T-cell (primary cell): ENCODE measurements at regions not wholly inside any gene's neighbourhood (a gene's known extent, or its start where the extent isn't known, plus 50 kb on each side); places are given as distances from the start of the nearest gene placed in this dataset.

Experiments used
- ATAC-seq, 4 experiments: fragments of 200-7000 bp in 3 of 4; fragments of 150-1000 bp in 1 of 4; cut with Tn5 transposase; replicated peaks in 1 of 4; 1 replicate in 3 of 4; 2 replicates in 1 of 4; pipeline ENCODE4 v1.10.0; 2021; ENCODE audit warnings: moderate library complexity in 3 of 4, mild to moderate bottlenecking in 2 of 4, moderate number of reproducible peaks in 1 of 4
- CTCF ChIA-PET, 2 donors: fragments of 300-600 bp; sonication (Branson Sonifier 250); formaldehyde crosslinking; loops; one replicate each; lab custom pipeline; 2022; ENCODE audit warnings: antibody characterized with exemption in 2 of 2; lab: Charles Lee
- POLR2A ChIA-PET, 2 donors: fragments of 300-600 bp; sonication (Branson Sonifier 250); formaldehyde crosslinking; loops; one replicate each; lab custom pipeline; 2022; ENCODE audit warnings: antibody characterized with exemption in 2 of 2; lab: Charles Lee
- DNase-seq, 35 experiments: peaks; one replicate each; pipeline versions ENCODE4 v3.0.0 to v3.0.0-alpha.2; 2013 to 2023
- H3K27ac ChIP-seq: one replicate; pipeline ENCODE4 v1.5.1; 2013; ENCODE audit warnings: low read length
- H3K27me3 ChIP-seq, 2 experiments: replicated peaks in 1 of 2; 1 replicate in 1 of 2; 2 replicates in 1 of 2; pipeline versions ENCODE4 v1.6.1 to v1.7.0; 2013; ENCODE audit warnings: low read length in 1 of 2, mixed read lengths in 1 of 2; ENCODE audit not compliant: control insufficient read depth in 2 of 2, insufficient read depth in 2 of 2; ENCODE audit errors: extremely low read depth in 1 of 2
- H3K36me3 ChIP-seq, 2 donors: 1 replicate in 1 of 2; 2 replicates in 1 of 2; pipeline versions ENCODE4 v1.6.1 to v1.7.0; 2013; ENCODE audit warnings: low read length in 1 of 2; ENCODE audit not compliant: control insufficient read depth in 2 of 2, insufficient read depth in 1 of 2; ENCODE audit errors: extremely low read depth in 1 of 2
- H3K4me1 ChIP-seq, 2 experiments: 1 replicate in 1 of 2; 2 replicates in 1 of 2; pipeline versions ENCODE4 v1.6.1 to v1.7.0; 2013; ENCODE audit warnings: low read length in 2 of 2, mixed read lengths in 1 of 2; ENCODE audit not compliant: insufficient read depth in 2 of 2, control insufficient read depth in 1 of 2; ENCODE audit errors: extremely low read depth in 1 of 2
- H3K4me3 ChIP-seq, 2 donors: 1 replicate in 1 of 2; 2 replicates in 1 of 2; pipeline versions ENCODE4 v1.5.1 to v1.7.0; 2013; ENCODE audit warnings: mild to moderate bottlenecking in 2 of 2, low read length in 1 of 2, moderate library complexity in 1 of 2; ENCODE audit not compliant: control insufficient read depth in 1 of 2; ENCODE audit errors: extremely low read depth in 1 of 2
- H3K9me3 ChIP-seq: 2 replicates; pipeline ENCODE4 v1.7.0; 2013
- H3K27ac Mint-ChIP-seq, 2 donors: one replicate each; pipeline ENCODE4 v1.8.0; 2020 to 2021; ENCODE audit warnings: mild to moderate bottlenecking in 2 of 2, mixed read lengths in 2 of 2
- H3K27me3 Mint-ChIP-seq, 2 donors: one replicate each; pipeline ENCODE4 v1.8.0; 2021 to 2022; ENCODE audit warnings: mixed read lengths in 2 of 2
- H3K36me3 Mint-ChIP-seq: one replicate; pipeline ENCODE4 v1.8.0; 2021; ENCODE audit warnings: mixed read lengths
- H3K4me1 Mint-ChIP-seq, 3 donors: one replicate each; pipeline ENCODE4 v1.8.0; 2020 to 2022; ENCODE audit warnings: mixed read lengths in 3 of 3, mild to moderate bottlenecking in 1 of 3
- H3K4me3 Mint-ChIP-seq, 3 donors: one replicate each; pipeline ENCODE4 v1.8.0; 2020 to 2022; ENCODE audit warnings: mild to moderate bottlenecking in 3 of 3, mixed read lengths in 3 of 3, moderate library complexity in 3 of 3
- H3K9me3 Mint-ChIP-seq, 3 donors: one replicate each; pipeline ENCODE4 v1.8.0; 2020 to 2022; ENCODE audit warnings: mixed read lengths in 3 of 3
- WGBS: methylation state at CpG from one replicate; pipeline ENCODE4 v1.1.5; 2013; ENCODE audit warnings: missing lambda C conversion rate; ENCODE audit not compliant: insufficient coverage; 5-methylcytosine and 5-hydroxymethylcytosine counted together

- H3K4me3 Mint-ChIP-seq: no peak overlapping the region
- WGBS: 93% methylated on average over 5 of the region's 7 CpGs
- POLR2A ChIA-PET: no interaction called here
Observed at GRCh38 chr13:80217614-80218456, 123.1 kb downstream of the SPRY2 start.

GRCh38 chr13:80215368-80215767 is 125.6 kb downstream of the SPRY2 start:
- POLR2A ChIA-PET: no interaction called here
- WGBS: no CpG with 5 or more reads among the region's 3 CpGs
- no peaks in the 10 kb centered on the region for H3K4me1 Mint-ChIP-seq
- no peak overlapping the region for H3K4me3 Mint-ChIP-seq
- no peak overlapping the region for H3K27ac Mint-ChIP-seq
- Histone ChIP-seq H3K36me3 (no peaks in the 10 kb centered on the region), H3K27ac (no peak overlapping the region), H3K4me3 (no peak overlapping the region), H3K9me3 (no peaks in the 10 kb centered on the region), H3K27me3 (no peaks in the 10 kb centered on the region), H3K4me1 (no peaks in the 10 kb centered on the region)
- DNase-seq (no peak), ATAC-seq (no peak)
- no peaks in the 10 kb centered on the region for H3K27me3 Mint-ChIP-seq
- CTCF ChIA-PET: no interaction called here
- no peaks in the 10 kb centered on the region for H3K36me3 Mint-ChIP-seq
- peaks cover 0 to 4% (median 0%) of the 10 kb centered on the region in 3 donors for H3K9me3 Mint-ChIP-seq

More at GRCh38 chr13:80217614-80218456, 123.1 kb downstream of the SPRY2 start:
- Histone ChIP-seq H3K27me3 (no peaks in the 10 kb centered on the region), H3K4me1 (no peaks in the 10 kb centered on the region), H3K4me3 (no peak overlapping the region), H3K27ac (no peak overlapping the region), H3K36me3 (no peaks in the 10 kb centered on the region), H3K9me3 (no peaks in the 10 kb centered on the region)
- Mint-ChIP-seq H3K27ac (no peak overlapping the region), H3K27me3 (no peaks in the 10 kb centered on the region), H3K4me1 (no peaks in the 10 kb centered on the region), H3K9me3 (peaks cover 0 to 4% (median 0%) of the 10 kb centered on the region in 3 donors), H3K36me3 (no peaks in the 10 kb centered on the region)
- CTCF ChIA-PET: interaction anchor here in 1 of 2 donors (0.6 kb wide), 1 partner anchor 194 kb away, joined by 3 read pairs; no protein-coding TSS in a partner anchor
- DNase-seq (no peak), ATAC-seq (no peak)

GRCh38 chr13:80214521-80214991 is 126.4 kb downstream of the SPRY2 start:
- ChIA-PET POLR2A (no interaction called here), CTCF (no interaction called here)
- Histone ChIP-seq H3K4me1 (no peaks in the 10 kb centered on the region), H3K9me3 (no peaks in the 10 kb centered on the region), H3K36me3 (no peaks in the 10 kb centered on the region), H3K27ac (no peak overlapping the region), H3K4me3 (no peak overlapping the region), H3K27me3 (no peaks in the 10 kb centered on the region)
- H3K27me3 Mint-ChIP-seq: no peaks in the 10 kb centered on the region
- no peaks in the 10 kb centered on the region for H3K36me3 Mint-ChIP-seq
- no peak overlapping the region for H3K27ac Mint-ChIP-seq
- H3K4me1 Mint-ChIP-seq: no peaks in the 10 kb centered on the region
- no peak for DNase-seq
- H3K9me3 Mint-ChIP-seq: peaks cover 0 to 4% (median 0%) of the 10 kb centered on the region in 3 donors
- 90% methylated on average over 2 of the region's 2 CpGs for WGBS
- H3K4me3 Mint-ChIP-seq: no peak overlapping the region
- ATAC-seq: no peak

- Histone ChIP-seq H3K9me3 (no peaks in the 10 kb centered on the region), H3K4me3 (no peak overlapping the region), H3K36me3 (no peaks in the 10 kb centered on the region), H3K4me1 (no peaks in the 10 kb centered on the region), H3K27ac (no peak overlapping the region), H3K27me3 (no peaks in the 10 kb centered on the region)
- Mint-ChIP-seq H3K27me3 (no peaks in the 10 kb centered on the region), H3K27ac (no peak overlapping the region), H3K4me3 (no peak overlapping the region), H3K9me3 (peaks cover 0 to 4% (median 0%) of the 10 kb centered on the region in 3 donors), H3K36me3 (no peaks in the 10 kb centered on the region), H3K4me1 (no peaks in the 10 kb centered on the region)
- WGBS: no CpG with 5 or more reads among the region's 2 CpGs
- CTCF ChIA-PET: no interaction called here
- POLR2A ChIA-PET: no interaction called here
- ATAC-seq: no peak
- DNase-seq: no peak
Observed at GRCh38 chr13:80214050-80214449, 126.9 kb downstream of the SPRY2 start.

- Histone ChIP-seq H3K27me3 (no peaks in the 10 kb centered on the region), H3K36me3 (no peaks in the 10 kb centered on the region), H3K4me1 (no peaks in the 10 kb centered on the region), H3K27ac (no peak overlapping the region), H3K9me3 (no peaks in the 10 kb centered on the region), H3K4me3 (no peak overlapping the region)
- ATAC-seq: no peak
- POLR2A ChIA-PET: no interaction called here
- H3K27me3 Mint-ChIP-seq: no peaks in the 10 kb centered on the region
- H3K36me3 Mint-ChIP-seq: no peaks in the 10 kb centered on the region
- CTCF ChIA-PET: no interaction called here
- no peak overlapping the region for H3K4me3 Mint-ChIP-seq
- H3K9me3 Mint-ChIP-seq: peaks cover 0 to 4% (median 0%) of the 10 kb centered on the region in 3 donors
- no CpG with 5 or more reads among the region's 2 CpGs for WGBS
- no peaks in the 10 kb centered on the region for H3K4me1 Mint-ChIP-seq
- no peak overlapping the region for H3K27ac Mint-ChIP-seq
- no peak for DNase-seq
Observed at GRCh38 chr13:80213201-80213600, 127.7 kb downstream of the SPRY2 start.

DNA sequence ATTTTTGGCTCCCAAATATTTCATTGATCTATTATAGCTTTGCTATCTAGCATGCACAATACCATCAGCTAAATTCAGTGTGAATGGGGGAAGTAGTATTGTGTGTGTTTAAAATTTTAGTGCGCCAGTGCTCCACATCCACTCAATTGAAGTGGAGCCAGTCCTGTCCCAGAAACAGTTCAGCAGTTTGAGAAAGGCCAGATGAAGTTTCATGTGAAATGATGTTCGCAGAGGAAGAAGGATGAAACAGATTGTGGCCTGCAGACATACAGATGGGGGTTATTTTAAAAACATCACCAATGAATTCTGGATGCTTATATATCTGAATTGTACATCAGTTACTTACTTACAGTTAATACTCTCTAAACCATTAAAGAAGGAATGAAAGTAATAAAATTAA is 129.4 kb downstream of the SPRY2 start:
- H3K9me3 ChIP-seq: no peaks in the 10 kb centered on the region
- H3K27me3 ChIP-seq: no peaks in the 10 kb centered on the region
- H3K4me1 Mint-ChIP-seq: no peaks in the 10 kb centered on the region
- H3K36me3 Mint-ChIP-seq: no peaks in the 10 kb centered on the region
- no peaks in the 10 kb centered on the region for H3K4me1 ChIP-seq
- ChIA-PET POLR2A (no interaction called here), CTCF (no interaction called here)
- WGBS: 100% methylated on average over 1 of the region's 2 CpGs
- peaks cover 0 to under 1% (median under 1%) of the 10 kb centered on the region in 3 donors for H3K9me3 Mint-ChIP-seq
- no peak overlapping the region for H3K27ac ChIP-seq
- no peaks in the 10 kb centered on the region for H3K36me3 ChIP-seq
- no peak overlapping the region for H3K4me3 ChIP-seq
- no peak overlapping the region for H3K27ac Mint-ChIP-seq
- no peak overlapping the region for H3K4me3 Mint-ChIP-seq
- no peak for DNase-seq
- no peak for ATAC-seq
- H3K27me3 Mint-ChIP-seq: no peaks in the 10 kb centered on the region
